HEK293T (cell line): ENCODE measurements at regions not wholly inside any gene's neighbourhood (a gene's known extent, or its start where the extent isn't known, plus 50 kb on each side); places are given as distances from the start of the nearest gene placed in this dataset.

Source experiments
- CTCF ChIA-PET: fragments of 350-600 bp; formaldehyde crosslinking; extraction: SDS; loops from one replicate; lab custom pipeline; 2021; ENCODE audit warnings: antibody characterized with exemption, inconsistent platforms; lab: Yijun Ruan, JAX
- POLR2A ChIA-PET: fragments of 350-600 bp; formaldehyde crosslinking; extraction: SDS; loops from one replicate; lab custom pipeline; 2020; ENCODE audit warnings: antibody characterized with exemption, inconsistent platforms; lab: Yijun Ruan, JAX
- DNase-seq: peaks from one replicate; pipeline ENCODE4 v3.0.0; 2012; ENCODE audit warnings: mixed read lengths; ENCODE audit errors: extremely low spot score
- ARNT ChIP-seq: fragments of 450-650 bp; IDR thresholded peaks from 2 replicates; pipeline ENCODE4 v1.6.1; 2017; ENCODE audit warnings: mild to moderate bottlenecking
- BHLHE40 ChIP-seq: fragments of 450-650 bp; IDR thresholded peaks from 2 replicates; pipeline ENCODE4 v1.6.1; 2016; ENCODE audit warnings: mild to moderate bottlenecking, moderate library complexity, borderline replicate concordance
- CTBP1 ChIP-seq: fragments of 450-650 bp; IDR thresholded peaks from 2 replicates; pipeline ENCODE4 v1.6.1; 2016; ENCODE audit warnings: borderline replicate concordance
- ELF4 ChIP-seq: fragments of 450-650 bp; IDR thresholded peaks from 2 replicates; pipeline ENCODE4 v1.6.1; 2017; ENCODE audit warnings: antibody characterized with exemption
- FOXA1 ChIP-seq: fragments of 450-650 bp; IDR thresholded peaks from 2 replicates; pipeline ENCODE4 v1.6.1; 2016; ENCODE audit warnings: mild to moderate bottlenecking
- FOXK2 ChIP-seq: fragments of 450-650 bp; IDR thresholded peaks from 2 replicates; pipeline ENCODE4 v1.6.1; 2016; ENCODE audit warnings: mild to moderate bottlenecking
- FOXM1 ChIP-seq: fragments of 450-650 bp; IDR thresholded peaks from 2 replicates; pipeline ENCODE4 v1.6.1; 2017; ENCODE audit warnings: mild to moderate bottlenecking, borderline replicate concordance
- HDGF ChIP-seq: fragments of 450-650 bp; IDR thresholded peaks from 2 replicates; pipeline ENCODE4 v1.6.1; 2017; ENCODE audit warnings: antibody characterized with exemption, borderline replicate concordance
- L3MBTL2 ChIP-seq: fragments of 450-650 bp; conservative IDR thresholded peaks from 2 replicates; pipeline ENCODE4 v1.6.1; 2016; ENCODE audit warnings: mild to moderate bottlenecking
- LEF1 ChIP-seq: fragments of 450-650 bp; IDR thresholded peaks from 2 replicates; pipeline ENCODE4 v1.6.1; 2017; ENCODE audit warnings: mild to moderate bottlenecking, borderline replicate concordance
- NFRKB ChIP-seq: fragments of 450-650 bp; IDR thresholded peaks from 2 replicates; pipeline ENCODE4 v1.6.1; 2016; ENCODE audit warnings: mild to moderate bottlenecking, moderate library complexity
- PKNOX1 ChIP-seq: fragments of 450-650 bp; IDR thresholded peaks from 2 replicates; pipeline ENCODE4 v1.6.1; 2016
- SP1 ChIP-seq: fragments of 450-650 bp; IDR thresholded peaks from 2 replicates; pipeline ENCODE4 v1.6.1; 2017
- SUZ12 ChIP-seq: fragments of 450-650 bp; IDR thresholded peaks from 2 replicates; pipeline ENCODE4 v1.6.1; 2016; ENCODE audit warnings: mild to moderate bottlenecking
- TARDBP ChIP-seq: fragments of 450-650 bp; IDR thresholded peaks from 2 replicates; pipeline ENCODE4 v1.6.1; 2016
- ZNF384 ChIP-seq: fragments of 450-650 bp; IDR thresholded peaks from 2 replicates; pipeline ENCODE4 v1.6.1; 2016

DNA sequence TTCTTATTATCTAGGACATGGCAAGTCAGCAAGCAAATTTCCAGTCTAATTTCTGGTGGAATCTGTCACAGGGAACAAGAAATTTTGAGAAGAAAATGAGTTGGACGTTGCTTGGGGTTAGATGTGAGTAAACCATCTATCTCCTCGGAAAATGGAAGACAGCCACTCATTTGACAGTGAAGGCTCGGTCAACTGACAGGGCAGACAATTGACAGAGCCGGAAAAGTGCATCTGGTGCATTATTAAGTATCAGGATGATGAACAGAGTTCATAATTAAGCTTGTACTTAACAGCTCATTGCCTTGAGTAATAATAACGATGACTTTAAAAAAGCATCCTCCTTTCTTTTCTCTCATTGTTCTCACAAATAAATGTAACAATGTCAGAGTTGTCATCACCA, 168.4 kb downstream of the MAD2L1 start:
- no peak for DNase-seq
- TF ChIP-seq FOXM1 (no peak), SUZ12 (no peak), ELF4 (no peak)
- POLR2A ChIA-PET, result no interaction called here
- CTCF ChIA-PET, result no interaction called here

- no peak for TF ChIP-seq HDGF
- no peak for TF ChIP-seq NFRKB
- ChIA-PET POLR2A (no interaction called here), CTCF (no interaction called here)
- DNase-seq, result no peak
Measured at GRCh38 chr4:119897260-119897659, 169.4 kb downstream of the MAD2L1 start.

GRCh38 chr4:119894650-119895208, 171.9 kb downstream of the MAD2L1 start:
- ChIA-PET POLR2A (no interaction called here), CTCF (interaction anchor here (0.6 kb wide), 1 partner anchor 133 kb away, joined by 3 read pairs; no protein-coding TSS in a partner anchor)
- DNase-seq, result no peak

GRCh38 chr4:119873794-119874325, 192.8 kb downstream of the MAD2L1 start:
- no peak for DNase-seq
- POLR2A ChIA-PET, result no interaction called here
- CTCF ChIA-PET, result no interaction called here
- TF ChIP-seq HDGF (no peak), L3MBTL2 (no peak), ARNT (no peak), SUZ12 (no peak)

More at GRCh38 chr4:119894650-119895208, 171.9 kb downstream of the MAD2L1 start:
- TF ChIP-seq L3MBTL2 (no peak), PKNOX1 (no peak), NFRKB (no peak), SP1 (no peak), ARNT (no peak), HDGF (no peak), FOXA1 (no peak), SUZ12 (no peak)

DNA sequence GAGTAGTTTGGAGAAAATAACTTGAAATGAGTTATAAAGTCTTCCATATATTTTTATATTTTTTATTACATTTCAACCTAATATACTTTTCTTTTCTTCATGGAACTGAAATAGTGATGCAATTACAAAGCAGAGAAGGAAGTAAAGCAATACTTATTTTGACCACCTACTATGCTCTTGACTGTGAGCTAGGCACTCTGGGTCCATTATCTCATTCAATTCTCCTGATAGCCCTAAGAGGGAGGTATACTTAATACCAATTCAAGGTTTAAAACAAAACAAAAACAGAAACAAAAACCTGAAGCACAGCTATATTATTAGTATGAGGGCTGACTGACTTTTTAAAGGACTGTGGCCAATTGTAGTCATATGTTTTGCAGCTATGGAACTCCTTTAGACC, 193.5 kb downstream of the MAD2L1 start:
- POLR2A ChIA-PET, result no interaction called here
- TF ChIP-seq NFRKB (no peak), FOXA1 (no peak)
- CTCF ChIA-PET, result interaction anchor here (0.5 kb wide), 1 partner anchor 9 kb away, joined by 3 read pairs; no protein-coding TSS in a partner anchor
- DNase-seq, result no peak

GRCh38 chr4:119872371-119873016, 194.2 kb downstream of the MAD2L1 start:
- POLR2A ChIA-PET, result no interaction called here
- DNase-seq, result no peak
- CTCF ChIA-PET, result interaction anchor here (0.5 to 0.7 kb wide), 2 partner anchors 10 to 244 kb away, joined by 3 read pairs; partner anchors contain the start of gene PDE5A
- no peak for TF ChIP-seq PKNOX1
- no peak for TF ChIP-seq NFRKB
- no peak for TF ChIP-seq HDGF
- no peak for TF ChIP-seq FOXK2
- TF ChIP-seq CTBP1, result no peak
- no peak for TF ChIP-seq ARNT
- TF ChIP-seq TARDBP, result no peak
- no peak for TF ChIP-seq BHLHE40
- no peak for TF ChIP-seq L3MBTL2
- no peak for TF ChIP-seq SP1
- TF ChIP-seq LEF1, result no peak
- no peak for TF ChIP-seq ELF4
- no peak for TF ChIP-seq ZNF384

GRCh38 chr4:119870856-119871255, 195.8 kb downstream of the MAD2L1 start:
- DNase-seq, result no peak
- CTCF ChIA-PET, result no interaction called here
- TF ChIP-seq PKNOX1, result no peak
- TF ChIP-seq ZNF384, result no peak
- no peak for TF ChIP-seq ARNT
- TF ChIP-seq SUZ12, result no peak
- no peak for TF ChIP-seq CTBP1
- no peak for TF ChIP-seq FOXK2
- no peak for TF ChIP-seq TARDBP
- no peak for TF ChIP-seq HDGF
- TF ChIP-seq SP1, result no peak
- no peak for TF ChIP-seq ELF4
- no peak for TF ChIP-seq L3MBTL2
- TF ChIP-seq LEF1, result no peak
- no peak for TF ChIP-seq BHLHE40
- no peak for TF ChIP-seq FOXM1
- TF ChIP-seq NFRKB, result no peak
- no peak for TF ChIP-seq FOXA1
- POLR2A ChIA-PET, result no interaction called here
